HL-60 (cell line): ENCODE measurements at regions not wholly inside any gene's neighbourhood (a gene's known extent, or its start where the extent isn't known, plus 50 kb on each side); places are given as distances from the start of the nearest gene placed in this dataset.

Experiments used
- DNase-seq, 2 experiments: peaks; one replicate each; pipeline ENCODE4 v3.0.0-alpha.2; 2010 to 2020; ENCODE audit warnings: low read depth in 1 of 2, low spot score in 1 of 2
- H3K27ac ChIP-seq: fragments of 250-450 bp; sonication (Bioruptor Pico); replicated peaks from 2 replicates; pipeline ENCODE4 v1.5.1; 2020; ENCODE audit warnings: mild to moderate bottlenecking, moderate library complexity
- H3K27me3 ChIP-seq: fragments of 250-450 bp; sonication (Bioruptor Pico); 2 replicates; pipeline ENCODE4 v1.5.1; 2021; ENCODE audit warnings: mild to moderate bottlenecking, moderate library complexity; ENCODE audit not compliant: insufficient read depth, poor library complexity, severe bottlenecking
- H3K4me3 ChIP-seq: replicated peaks from 2 replicates; pipeline ENCODE4 v1.5.1; 2011; ENCODE audit warnings: mild to moderate bottlenecking, control low read depth, low read length; ENCODE audit not compliant: insufficient read depth
- GABPA ChIP-seq: IDR thresholded peaks from 2 replicates; pipeline ENCODE4 v1.6.1; 2012; ENCODE audit warnings: low read depth
- POLR2AphosphoS5 ChIP-seq: IDR thresholded peaks from 2 replicates; pipeline ENCODE4 v1.6.1; 2012; ENCODE audit warnings: low read depth
- SPI1 ChIP-seq: IDR thresholded peaks from 2 replicates; pipeline ENCODE4 v1.6.1; 2012; ENCODE audit warnings: low read depth, mild to moderate bottlenecking, borderline replicate concordance
- TF ChIP-seq, protein P1 (sequence below): IDR thresholded peaks from 2 replicates; pipeline ENCODE4 v1.6.1; 2012; ENCODE audit warnings: low read depth; ENCODE audit not compliant: insufficient replicate concordance
- TF ChIP-seq, protein P2 (sequence below): IDR thresholded peaks from one replicate; pipeline ENCODE4 v1.5.1; 2011; ENCODE audit warnings: low read length, control low read depth, inconsistent platforms; ENCODE audit not compliant: insufficient read depth

DNA sequence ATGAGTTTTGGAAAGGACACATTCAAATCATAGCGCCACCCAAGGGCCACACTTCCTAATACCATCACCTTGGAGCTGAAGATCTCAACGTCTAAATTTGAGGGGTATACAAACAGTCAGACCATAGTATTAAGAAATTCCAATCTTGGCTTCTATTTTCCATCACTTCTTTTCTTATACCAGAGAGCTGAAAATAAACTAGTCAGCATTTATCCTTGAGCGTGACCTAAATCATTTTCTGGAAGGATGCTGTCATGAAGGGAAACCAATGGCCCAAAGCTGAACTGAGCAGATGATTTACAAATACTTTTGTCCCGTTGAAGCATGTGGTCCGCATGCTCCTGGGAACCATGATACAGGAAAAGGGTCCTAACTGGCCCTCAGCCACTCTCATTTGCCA lies 921.9 kb downstream of the CCSER2 start:
- Histone ChIP-seq H3K27ac (no peak overlapping the region), H3K4me3 (no peak overlapping the region), H3K27me3 (no peaks in the 10 kb centered on the region)
- TF ChIP-seq, protein P1, sequence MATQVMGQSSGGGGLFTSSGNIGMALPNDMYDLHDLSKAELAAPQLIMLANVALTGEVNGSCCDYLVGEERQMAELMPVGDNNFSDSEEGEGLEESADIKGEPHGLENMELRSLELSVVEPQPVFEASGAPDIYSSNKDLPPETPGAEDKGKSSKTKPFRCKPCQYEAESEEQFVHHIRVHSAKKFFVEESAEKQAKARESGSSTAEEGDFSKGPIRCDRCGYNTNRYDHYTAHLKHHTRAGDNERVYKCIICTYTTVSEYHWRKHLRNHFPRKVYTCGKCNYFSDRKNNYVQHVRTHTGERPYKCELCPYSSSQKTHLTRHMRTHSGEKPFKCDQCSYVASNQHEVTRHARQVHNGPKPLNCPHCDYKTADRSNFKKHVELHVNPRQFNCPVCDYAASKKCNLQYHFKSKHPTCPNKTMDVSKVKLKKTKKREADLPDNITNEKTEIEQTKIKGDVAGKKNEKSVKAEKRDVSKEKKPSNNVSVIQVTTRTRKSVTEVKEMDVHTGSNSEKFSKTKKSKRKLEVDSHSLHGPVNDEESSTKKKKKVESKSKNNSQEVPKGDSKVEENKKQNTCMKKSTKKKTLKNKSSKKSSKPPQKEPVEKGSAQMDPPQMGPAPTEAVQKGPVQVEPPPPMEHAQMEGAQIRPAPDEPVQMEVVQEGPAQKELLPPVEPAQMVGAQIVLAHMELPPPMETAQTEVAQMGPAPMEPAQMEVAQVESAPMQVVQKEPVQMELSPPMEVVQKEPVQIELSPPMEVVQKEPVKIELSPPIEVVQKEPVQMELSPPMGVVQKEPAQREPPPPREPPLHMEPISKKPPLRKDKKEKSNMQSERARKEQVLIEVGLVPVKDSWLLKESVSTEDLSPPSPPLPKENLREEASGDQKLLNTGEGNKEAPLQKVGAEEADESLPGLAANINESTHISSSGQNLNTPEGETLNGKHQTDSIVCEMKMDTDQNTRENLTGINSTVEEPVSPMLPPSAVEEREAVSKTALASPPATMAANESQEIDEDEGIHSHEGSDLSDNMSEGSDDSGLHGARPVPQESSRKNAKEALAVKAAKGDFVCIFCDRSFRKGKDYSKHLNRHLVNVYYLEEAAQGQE: no peak
- TF ChIP-seq SPI1: no peak
- TF ChIP-seq, protein P2, sequence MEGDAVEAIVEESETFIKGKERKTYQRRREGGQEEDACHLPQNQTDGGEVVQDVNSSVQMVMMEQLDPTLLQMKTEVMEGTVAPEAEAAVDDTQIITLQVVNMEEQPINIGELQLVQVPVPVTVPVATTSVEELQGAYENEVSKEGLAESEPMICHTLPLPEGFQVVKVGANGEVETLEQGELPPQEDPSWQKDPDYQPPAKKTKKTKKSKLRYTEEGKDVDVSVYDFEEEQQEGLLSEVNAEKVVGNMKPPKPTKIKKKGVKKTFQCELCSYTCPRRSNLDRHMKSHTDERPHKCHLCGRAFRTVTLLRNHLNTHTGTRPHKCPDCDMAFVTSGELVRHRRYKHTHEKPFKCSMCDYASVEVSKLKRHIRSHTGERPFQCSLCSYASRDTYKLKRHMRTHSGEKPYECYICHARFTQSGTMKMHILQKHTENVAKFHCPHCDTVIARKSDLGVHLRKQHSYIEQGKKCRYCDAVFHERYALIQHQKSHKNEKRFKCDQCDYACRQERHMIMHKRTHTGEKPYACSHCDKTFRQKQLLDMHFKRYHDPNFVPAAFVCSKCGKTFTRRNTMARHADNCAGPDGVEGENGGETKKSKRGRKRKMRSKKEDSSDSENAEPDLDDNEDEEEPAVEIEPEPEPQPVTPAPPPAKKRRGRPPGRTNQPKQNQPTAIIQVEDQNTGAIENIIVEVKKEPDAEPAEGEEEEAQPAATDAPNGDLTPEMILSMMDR: no peak
- no peak for TF ChIP-seq POLR2AphosphoS5
- TF ChIP-seq GABPA: no peak
- DNase-seq: no peak

DNA sequence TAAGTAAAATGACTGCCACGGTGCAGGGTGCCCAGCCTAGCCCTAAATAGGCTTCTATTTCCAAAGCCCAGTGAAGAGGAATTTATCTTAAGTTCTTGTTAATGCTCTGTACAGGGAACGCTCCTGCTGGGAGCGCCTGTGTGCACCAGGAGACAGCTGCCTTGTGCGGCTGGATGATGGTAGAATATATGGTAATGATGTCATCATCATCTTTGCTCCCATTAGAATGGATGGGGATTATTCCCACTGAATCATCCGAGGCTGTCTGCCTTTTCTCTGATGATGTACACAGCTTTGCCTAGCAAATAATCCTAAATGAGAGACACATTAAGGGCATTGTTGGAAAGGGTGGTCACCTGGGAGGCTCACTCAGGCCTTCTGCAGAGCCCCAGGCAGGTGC lies 928.1 kb downstream of the CCSER2 start:
- DNase-seq: no peak
- Histone ChIP-seq H3K4me3 (no peak overlapping the region), H3K27ac (no peak overlapping the region), H3K27me3 (no peaks in the 10 kb centered on the region)
- TF ChIP-seq GABPA (no peak), SPI1 (no peak), POLR2AphosphoS5 (no peak)
- TF ChIP-seq, protein P1: no peak
- TF ChIP-seq, protein P2: no peak

DNA sequence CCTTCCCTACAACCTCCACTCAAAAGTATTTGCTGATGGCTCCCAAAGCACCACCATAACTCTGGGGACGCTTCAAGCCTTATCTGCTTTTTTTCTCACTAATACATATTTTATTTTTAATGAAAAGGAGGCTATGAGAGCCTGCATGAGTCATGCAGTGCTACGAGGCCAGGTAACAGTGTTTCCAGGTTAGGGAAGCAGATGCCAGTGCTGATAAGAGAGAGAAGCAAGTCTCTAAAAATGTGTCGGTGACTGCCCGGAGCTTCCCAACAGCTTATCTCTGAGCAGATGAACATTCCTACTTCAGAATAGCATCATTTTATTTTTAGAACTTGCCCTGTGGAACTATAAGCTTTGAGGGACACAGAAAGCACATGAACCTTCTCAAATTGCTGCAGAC lies 931.5 kb downstream of the CCSER2 start:
- H3K27ac ChIP-seq: no peak overlapping the region
- no peak overlapping the region for H3K4me3 ChIP-seq
- no peaks in the 10 kb centered on the region for H3K27me3 ChIP-seq
- no peak for DNase-seq
- TF ChIP-seq, protein P1: no peak
- TF ChIP-seq SPI1 (no peak), GABPA (no peak), POLR2AphosphoS5 (no peak)
- TF ChIP-seq, protein P2: no peak
